Activated CD4-positive, CD25-positive, alpha-beta regulatory T cell (primary cell): ENCODE measurements at regions not wholly inside any gene's neighbourhood (a gene's known extent, or its start where the extent isn't known, plus 50 kb on each side); places are given as distances from the start of the nearest gene placed in this dataset.
"Not testable (repeated sequence)": the region's sequence is repeated elsewhere in the genome, so short reads cannot be mapped to it uniquely, and the experiment has no call there.

Experiments used
- DNase-seq, 4 experiments: peaks; one replicate each; lab custom pipeline; 2025; lab: John Stamatoyannopoulos, UW

DNA sequence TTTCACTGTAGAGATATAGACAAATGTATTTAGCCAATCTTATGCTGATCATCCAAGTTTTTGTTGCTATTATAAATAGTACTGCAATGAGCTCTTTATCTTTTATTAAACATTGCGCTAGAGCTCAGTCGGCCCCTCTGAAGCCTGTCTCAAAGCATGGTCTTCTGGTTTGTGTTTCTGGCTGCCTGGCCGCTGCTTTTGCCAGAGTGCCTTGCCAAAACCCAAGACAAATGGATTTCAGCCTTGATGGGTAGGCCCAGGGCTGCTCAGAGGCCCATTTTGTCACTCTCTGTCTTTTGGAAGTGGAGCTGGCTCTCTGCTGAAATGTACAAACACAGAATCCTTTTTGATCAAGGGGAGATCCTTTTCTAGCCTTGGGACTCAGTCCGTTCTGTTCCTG, 102.9 kb upstream of the KCNG1 start:
- DNase-seq, result no peak

DNA sequence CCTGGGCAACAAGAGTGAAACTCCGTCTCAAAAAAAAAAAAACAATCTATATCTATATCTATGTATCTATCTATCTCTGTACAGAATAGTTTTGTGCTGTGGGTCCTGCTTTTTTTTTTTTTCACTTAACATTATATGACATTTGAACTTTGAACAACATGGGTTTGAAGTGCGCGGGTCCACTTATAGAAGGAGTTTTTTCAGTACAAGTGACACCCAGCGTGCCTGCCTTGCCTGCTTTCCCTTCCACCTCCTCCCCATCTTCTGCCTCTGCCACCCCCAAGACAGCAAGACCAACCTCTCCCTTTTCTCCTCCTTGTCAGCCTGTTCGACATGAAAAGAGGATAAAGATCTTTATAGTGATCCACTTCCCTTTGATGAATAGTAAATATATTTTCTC, 102.2 kb upstream of the KCNG1 start:
- DNase-seq, result no peak

DNA sequence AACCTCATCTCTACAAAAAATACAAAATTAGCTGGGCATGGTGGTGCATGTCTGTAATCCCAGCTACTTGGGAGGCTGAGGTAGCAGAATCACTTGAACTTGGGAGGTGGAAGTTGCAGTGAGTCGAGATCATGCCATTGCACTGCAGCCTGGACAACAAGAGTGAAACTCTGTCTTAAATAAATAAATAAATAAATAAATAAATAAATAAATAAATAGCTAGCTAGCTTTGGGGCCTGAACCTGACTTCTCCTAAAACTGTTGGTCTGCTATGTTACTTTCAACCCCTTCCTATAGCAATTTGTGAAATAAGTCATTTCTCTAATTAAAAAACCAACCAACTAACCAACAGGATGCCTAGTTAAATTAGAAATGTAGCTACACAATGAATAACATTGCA, 101.0 kb upstream of the KCNG1 start:
- DNase-seq, result not testable (repeated sequence)

DNA sequence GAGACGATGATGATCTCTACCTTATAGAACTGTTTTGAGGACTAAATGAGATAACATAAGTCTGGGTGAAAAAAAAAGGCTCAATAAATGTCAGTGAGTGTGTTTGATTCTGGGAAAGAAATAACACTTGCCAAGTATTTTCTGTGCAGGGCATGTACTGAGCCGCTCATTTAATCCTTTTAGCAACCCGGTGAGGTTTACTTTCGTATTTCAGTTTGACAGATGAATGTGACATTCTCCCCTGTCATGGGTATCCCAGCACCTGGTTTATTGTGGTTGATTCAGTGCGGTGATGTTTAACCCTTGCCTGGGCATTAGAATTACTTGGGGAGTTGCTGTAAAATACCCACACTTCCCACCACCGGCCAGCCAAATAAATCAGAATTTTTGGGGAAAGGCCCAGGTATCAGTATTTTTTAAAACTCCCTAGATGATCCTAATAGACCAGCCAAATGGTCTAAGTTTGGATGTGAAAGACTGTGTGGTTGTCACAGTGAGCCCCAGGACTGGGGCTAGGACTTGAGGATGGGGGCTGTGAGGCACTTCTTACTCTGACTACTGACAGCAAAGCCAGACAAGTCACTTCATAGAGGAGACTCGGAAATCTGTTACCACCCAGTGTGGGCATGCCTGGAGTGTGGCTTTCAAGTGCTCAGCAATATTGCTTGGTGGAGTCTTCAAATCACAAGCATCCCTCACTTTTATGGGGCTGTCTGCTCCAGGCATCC, 100.2 kb upstream of the KCNG1 start:
- no peak for DNase-seq

DNA sequence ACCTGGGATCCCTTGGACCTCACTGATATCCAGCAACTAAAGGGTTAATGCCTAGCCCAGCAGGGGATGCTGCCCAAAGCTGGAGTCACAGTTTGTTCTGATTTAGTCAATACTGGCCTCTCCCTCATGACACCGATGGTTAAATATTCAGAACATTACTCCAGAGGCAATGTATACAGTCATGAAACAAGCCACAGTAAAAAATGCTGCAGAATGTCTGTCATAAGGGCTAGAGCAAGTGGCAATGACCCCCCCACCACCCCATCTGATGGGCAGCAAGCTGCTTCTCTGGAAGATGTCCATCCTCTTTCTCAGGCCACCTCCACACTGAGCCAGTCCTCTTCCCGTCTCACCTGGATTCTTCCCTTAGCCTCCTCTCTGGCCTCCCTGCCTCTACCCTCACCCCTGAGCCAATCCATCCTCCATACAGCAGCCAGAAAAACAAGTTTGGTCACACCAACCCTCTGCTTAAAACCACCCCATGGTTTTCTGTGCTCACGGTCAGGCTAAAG, 99.0 kb upstream of the KCNG1 start:
- DNase-seq, result no peak

DNA sequence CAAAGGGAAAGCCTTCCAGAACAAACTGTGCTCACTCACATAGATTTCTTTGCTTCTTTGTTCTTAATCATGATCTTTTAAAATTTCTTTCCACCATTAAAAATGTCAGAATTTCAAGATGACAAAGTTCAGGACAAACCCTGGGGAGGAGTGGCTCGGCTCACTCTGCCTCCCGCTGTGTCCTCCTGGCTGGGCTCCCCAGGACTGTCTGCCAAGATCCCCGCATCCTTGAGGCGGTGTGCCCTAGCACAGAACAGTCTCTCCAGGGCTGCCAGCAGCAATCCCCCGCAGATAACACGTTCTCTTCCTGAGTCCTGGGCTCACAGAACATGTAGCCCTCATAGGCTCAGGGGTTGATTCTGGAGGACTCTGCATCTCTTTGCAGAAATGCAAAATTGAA, 98.4 kb upstream of the KCNG1 start:
- no peak for DNase-seq

DNA sequence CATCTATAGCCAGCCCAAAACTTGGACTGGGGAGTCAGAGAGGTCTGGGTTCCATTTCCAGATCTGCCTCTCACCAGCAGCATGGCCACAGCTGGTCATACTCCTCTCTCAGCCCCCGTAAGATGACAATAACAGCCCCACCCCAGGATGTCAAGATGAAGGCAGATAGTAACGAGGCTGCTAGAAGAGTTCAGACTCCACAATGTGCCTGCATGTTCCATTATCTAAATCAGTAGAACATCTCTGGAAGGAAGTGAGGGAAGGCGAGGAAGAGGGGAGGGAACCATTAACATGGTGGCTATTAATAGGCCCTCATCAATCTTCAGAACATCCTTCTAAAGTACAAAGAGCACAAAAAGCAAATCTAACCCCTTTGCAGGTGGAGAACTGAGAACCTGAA, 98.0 kb upstream of the KCNG1 start:
- DNase-seq, result no peak

DNA sequence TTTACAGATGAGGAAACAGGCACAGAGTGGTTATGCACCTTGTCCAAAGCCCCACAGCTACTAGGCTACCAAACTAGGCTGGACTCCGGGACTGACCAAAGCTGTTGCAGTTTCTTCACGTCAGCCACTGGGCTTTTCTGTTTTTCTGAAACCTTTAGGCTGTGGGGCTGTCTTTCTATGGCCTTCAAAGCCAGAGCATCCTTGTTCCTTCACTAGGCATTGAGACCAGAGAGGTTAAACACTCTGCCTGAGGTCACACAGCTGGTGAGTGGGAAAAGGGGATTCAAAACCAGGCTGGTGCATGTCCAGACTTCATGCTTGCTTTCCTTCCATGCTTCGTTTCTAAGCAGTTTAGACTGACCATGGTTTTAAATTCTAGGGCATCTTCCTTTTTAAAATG, 97.5 kb upstream of the KCNG1 start:
- DNase-seq, result no peak

DNA sequence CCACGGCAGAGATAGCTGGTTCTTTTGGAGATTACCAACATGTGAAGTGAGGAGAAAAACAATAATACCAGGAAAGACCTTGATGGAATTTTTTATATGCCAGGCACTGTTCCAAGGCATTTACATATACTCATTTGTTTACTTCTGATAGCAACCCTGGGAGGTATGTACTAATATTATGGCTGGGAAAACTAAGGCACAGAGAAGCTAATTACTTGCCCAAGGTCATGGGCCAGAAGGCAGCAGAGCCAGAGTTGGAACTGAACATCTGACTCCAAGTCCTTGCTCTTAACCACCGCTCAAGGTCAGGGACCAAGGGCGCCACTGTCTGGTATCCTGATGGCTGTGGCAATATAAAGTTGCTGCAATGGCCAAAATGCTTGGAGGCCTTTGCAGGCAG, 97.0 kb upstream of the KCNG1 start:
- DNase-seq, result no peak

DNA sequence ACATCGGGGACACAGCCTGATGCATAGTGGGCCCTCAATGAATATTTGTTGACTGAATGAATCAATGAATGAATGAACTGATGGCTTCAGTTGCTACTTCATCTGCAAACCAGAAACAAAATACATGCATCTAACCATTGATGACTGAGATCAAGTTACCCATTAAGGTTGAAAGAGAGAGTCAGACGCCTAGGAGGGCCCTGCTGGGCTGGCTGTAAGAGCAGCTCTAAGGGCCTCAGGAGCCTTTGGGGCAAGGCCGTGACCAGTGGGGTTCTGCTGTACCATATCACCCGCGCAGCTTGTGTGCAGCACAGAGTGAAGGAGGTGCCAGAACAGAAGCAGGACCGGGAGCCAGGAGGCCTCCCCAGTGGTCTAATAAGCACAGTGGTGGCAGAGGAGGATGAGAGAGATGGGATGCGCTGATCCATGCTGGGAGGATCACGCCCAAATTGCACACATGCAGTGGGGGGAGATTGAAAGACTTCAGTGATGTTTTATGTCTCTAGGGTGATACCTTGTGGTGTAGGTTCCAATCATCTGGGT, 96.1 kb upstream of the KCNG1 start:
- DNase-seq, result no peak

DNA sequence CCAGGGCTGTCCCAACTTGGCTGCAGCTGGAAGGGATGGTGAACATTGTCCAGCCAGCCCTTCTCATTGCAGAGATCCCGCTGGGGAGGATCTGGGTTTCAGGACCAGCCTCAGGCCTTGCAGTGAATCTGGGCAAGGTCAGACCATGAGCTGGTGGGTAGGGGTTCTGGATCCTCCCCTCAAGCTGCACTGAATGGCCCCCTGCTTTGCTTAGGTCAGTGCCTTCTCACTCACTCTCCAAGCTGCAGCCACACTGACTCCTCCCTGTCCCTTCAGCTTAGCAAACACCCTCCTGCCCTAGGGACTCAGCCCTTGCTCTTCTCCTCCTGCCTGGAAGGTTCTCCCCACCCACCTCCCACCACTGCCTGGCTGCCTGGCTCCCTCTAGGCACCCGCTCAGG, 95.3 kb upstream of the KCNG1 start:
- no peak for DNase-seq

DNA sequence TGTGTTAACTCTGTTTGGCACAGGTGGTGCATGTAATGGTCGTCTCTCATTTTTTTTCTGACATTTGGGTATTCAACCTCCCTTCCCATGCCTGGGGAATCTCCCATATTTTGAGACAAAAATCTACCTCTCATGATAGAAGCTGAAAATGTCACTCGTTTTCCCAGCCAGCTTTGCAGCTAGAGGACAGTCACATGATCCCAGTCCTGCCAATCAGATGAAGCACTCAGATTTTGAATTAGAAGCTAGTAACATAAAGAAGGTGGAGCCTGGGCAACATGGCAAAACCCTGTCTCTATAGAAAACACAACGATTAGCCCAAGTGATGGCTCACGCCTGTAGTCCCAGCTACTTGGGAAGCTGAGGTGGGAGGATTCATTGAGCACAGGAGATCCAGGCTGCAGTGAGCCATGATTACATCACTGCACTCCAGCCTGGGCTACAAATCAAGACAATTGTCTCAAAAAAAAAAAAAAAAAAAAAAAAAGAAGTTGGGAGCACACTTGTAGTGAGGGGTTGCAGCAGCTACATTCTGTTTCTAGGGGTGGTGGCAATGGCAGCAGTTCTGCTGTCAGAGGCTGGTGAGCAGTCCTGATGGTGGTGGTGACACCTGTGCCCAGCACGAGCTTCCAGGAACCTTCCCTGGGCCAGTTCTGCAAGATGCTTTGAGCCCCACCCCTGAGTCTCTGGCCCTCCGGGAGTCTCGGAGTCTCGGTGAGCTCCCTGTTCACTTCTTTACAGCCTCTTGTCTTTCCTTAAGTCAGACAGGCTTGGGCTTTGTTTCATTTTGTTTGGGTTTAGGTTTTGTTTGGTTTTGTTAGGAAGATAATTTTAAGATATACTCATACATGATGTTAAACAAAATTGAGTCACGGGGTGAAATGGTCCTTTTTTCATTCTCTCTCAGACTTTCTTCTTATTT, 94.1 kb upstream of the KCNG1 start:
- no peak for DNase-seq

DNA sequence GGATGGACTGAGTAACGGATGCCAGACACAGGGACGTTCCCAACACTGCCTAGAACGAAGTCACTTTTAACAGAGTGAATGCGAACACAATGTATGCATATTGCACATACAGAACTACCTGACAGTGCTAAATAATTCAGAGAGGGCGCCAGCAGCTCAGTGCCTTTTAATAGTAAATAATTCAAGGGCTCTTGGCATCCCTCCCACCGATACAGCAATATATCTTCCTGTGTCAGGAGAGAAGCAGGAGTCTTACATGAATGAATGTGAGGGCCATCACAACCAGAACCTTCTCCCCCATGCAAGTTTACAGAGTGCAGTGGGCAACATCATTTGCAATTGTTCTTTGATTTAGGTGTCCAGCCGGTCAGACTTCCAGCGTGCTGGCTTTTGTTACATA, 88.4 kb upstream of the KCNG1 start:
- no peak for DNase-seq

DNA sequence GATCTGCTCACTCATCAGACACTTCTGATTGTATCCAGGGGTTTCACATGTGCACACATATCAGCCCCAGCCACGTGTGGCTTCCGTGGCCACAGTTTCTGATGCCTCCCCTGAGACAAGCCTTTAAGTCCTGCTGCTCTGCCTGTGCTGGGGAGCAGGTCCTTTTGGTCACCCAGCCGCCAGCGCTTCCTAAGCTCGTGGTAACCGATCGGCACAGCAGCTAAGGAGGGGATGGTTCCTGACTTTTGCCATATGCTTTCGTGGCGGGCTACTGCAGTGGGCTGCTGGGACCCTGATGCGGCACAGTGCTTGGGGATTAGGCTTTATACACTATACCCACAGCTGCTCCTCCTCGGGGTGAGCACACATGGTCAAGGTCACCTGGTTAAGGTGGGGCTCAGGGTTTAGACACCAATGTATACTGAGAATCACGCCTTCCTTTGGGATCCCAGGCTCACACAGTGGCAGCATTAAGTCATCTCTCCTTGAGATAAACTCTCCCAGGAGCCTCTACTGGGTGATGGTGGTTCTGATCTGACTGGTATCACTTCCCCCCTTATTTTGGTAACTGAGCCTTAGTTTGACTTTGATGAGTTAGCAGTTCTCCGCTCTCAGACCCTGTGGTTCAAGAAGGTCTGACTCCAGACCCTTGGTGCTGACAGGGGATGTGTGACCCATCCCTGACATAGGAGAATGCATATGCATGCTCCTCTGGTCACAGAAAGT, 85.9 kb upstream of the KCNG1 start:
- no peak for DNase-seq

DNA sequence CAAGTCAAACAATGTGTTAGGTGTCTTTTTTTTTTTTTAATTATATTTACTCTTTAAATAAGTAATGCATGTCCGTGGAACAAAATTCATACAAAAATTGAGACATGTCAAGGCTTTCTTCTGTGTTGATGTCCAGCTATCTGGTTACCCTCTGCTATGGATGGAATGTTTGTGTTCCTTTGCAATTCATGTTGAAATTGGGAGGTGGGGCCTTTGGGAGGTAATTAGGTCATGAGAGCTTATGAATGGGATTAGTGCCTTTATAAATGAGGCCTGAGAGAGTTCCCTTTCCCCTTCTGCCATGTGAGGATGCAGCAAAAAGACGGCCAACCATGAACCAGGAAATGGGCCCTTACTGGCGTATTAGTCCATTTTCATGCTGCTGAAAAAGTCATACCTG, 83.1 kb upstream of the KCNG1 start:
- DNase-seq, result no peak

DNA sequence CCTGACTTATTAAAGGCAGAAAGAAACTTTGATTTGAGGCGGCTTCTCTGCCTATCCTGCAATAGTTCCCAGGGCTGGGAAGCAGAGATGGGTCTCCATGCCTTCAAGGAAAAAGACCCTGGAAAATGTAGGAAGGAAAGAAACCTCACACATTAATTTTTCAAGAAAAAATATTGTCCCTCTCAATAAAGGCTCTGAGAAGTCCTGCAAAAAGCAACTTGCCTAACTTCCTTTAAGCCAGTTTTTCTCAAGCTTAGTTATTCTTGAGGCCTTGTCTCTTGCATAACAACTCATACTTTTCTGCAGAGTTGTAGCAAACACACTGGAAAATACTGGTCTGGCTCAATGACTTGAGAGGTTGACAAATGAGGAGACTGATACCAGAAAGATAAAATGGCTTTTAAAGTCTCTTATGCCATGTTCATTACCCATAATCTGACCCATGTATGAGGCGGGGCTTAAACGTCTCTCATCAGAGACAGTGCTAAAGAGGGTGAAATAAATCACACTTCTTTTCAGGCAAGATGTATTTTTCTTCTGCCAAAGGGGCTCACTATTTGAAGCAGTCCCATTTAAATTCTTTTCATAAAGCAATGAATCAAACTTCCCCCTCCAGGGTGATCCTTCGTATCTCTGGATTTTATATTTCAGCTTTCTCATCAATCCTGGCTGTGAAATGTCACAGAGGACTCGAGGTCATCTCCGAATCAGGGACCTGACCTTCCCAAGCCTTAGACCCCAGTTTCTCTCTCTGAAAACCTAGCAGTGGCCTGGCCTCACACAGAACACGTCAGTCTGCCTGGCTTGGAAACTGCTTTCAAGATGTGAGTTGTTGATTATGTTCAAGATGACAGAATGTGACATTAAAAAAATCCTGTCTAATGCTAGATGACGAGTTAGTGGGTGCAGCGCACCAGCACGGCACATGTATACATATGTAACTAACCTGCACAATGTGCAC, 82.3 kb upstream of the KCNG1 start:
- no peak for DNase-seq

DNA sequence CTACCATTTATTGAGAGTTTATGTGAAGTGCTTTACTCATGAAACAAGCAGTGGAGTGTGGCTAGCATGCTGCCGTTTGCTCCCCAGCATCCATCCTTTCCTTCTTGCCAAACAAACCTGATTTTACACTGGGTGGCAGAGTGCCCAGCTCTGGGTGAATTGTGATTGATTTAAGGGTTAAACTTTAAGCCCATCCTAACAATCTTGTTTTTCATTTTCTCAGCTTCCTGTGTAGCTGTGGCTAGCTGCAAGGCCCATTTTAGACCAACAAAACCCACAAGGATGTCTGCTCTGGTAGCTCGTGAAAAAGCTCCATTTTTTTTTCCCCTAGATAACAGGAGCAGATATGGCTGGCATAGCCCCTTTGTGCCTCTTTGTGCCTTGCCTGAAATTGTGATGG, 77.7 kb upstream of the KCNG1 start:
- no peak for DNase-seq

DNA sequence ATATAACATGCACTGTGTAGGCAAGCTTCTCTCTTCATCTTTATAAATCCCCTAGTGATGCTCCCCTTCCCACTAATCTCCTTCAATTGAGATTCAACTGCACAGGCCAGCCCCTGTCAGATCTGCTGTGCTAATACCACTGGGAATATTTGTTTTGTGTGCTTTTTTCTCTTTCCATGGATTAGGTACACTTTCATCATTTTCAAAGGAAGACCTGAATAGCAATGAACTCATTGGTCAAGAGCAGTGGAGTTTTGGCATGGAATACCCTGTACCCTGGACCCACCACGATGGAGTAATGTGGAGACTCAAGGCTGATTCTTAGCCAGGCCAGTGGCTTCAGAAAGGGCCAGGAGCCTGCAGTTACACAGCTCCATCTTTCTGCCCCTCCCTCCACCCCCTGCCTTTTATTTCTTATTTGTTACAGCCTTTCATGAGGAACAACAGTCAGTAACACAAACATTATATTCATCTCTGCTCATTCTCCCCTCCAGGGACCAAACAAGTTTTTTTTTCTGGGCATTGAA, 75.4 kb upstream of the KCNG1 start:
- DNase-seq, result no peak

DNA sequence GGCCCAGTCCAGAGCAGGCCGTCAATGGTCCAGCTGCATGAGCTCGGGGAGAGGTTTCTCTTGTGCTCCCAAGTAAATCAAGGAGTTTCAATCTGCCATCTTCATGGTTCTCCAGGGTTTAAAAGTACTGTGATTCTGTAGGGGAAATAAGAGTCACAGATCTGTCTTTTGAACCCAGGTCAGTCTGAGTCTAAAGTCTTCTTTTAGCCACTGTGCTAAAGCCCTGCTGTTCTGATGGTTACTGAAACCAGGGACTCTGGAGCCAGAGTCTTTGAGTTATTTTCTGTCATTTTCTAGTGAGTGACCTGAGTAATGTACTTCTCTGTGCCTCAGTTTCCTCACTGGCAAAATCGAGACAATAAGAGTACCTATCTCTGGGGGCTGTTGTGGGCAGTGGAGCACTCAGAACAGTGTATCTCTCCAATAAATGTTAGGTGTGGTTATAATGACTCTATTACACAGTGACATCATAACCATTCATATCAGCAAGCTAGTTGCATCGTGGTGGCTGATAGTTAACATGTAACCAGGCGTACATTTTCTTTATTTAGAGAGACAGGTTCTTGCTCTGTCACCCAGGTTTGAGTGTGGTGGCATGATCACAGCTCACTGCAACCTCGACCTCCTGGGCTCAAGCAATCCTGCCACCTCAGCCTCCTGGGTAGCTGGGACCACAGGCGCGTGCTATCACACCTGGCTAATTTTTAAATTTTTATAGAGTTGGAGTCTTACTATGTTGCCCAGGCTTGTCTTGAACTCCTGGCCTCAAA, 74.6 kb upstream of the KCNG1 start:
- DNase-seq, result no peak
